Parathyroid adenoma (tissue), 2 donors: ENCODE measurements at regions not wholly inside any gene's neighbourhood (a gene's known extent, or its start where the extent isn't known, plus 50 kb on each side); places are given as distances from the start of the nearest gene placed in this dataset.

Experiments
- H2AFZ ChIP-seq: fragments of 300-600 bp; sonication (generic); one replicate; pipeline ENCODE4 v1.7.0; 2017; ENCODE audit warnings: antibody characterized with exemption, mild to moderate bottlenecking
- H3K27ac ChIP-seq: fragments of 300-600 bp; sonication (generic); one replicate; pipeline ENCODE4 v1.7.0; 2017
- H3K27me3 ChIP-seq: fragments of 300-600 bp; sonication (generic); one replicate; pipeline ENCODE4 v1.7.0; 2017; ENCODE audit warnings: low read length; ENCODE audit not compliant: control insufficient read depth, insufficient read depth
- H3K36me3 ChIP-seq: fragments of 300-600 bp; sonication (generic); one replicate; pipeline ENCODE4 v1.7.0; 2017; ENCODE audit warnings: low read length; ENCODE audit not compliant: control insufficient read depth, insufficient read depth
- H3K4me1 ChIP-seq: fragments of 300-600 bp; sonication (generic); one replicate; pipeline ENCODE4 v1.7.0; 2017; ENCODE audit warnings: control low read depth
- H3K4me2 ChIP-seq: fragments of 300-600 bp; sonication (generic); one replicate; pipeline ENCODE4 v1.7.0; 2017; ENCODE audit warnings: low read length
- H3K4me3 ChIP-seq: fragments of 300-600 bp; sonication (generic); one replicate; pipeline ENCODE4 v1.7.0; 2017; ENCODE audit warnings: low read depth, low read length
- H3K79me2 ChIP-seq: fragments of 300-600 bp; sonication (generic); one replicate; pipeline ENCODE4 v1.7.0; 2017; ENCODE audit warnings: control low read depth
- H3K9ac ChIP-seq: fragments of 300-600 bp; sonication (generic); one replicate; pipeline ENCODE4 v1.7.0; 2017; ENCODE audit warnings: mild to moderate bottlenecking
- H3K9me3 ChIP-seq: fragments of 300-600 bp; sonication (generic); one replicate; pipeline ENCODE4 v1.7.0; 2017; ENCODE audit warnings: low read length; ENCODE audit not compliant: control insufficient read depth
- CTCF ChIP-seq: fragments of 300-600 bp; sonication (generic); IDR thresholded peaks from one replicate; pipeline ENCODE4 v1.7.0; 2017; ENCODE audit warnings: antibody characterized with exemption, mild to moderate bottlenecking
- donor health status: primary hyperparathyroidism.

GRCh38 chr6:40708049-40708448 lies 120.9 kb upstream of the LRFN2 start:
- TF ChIP-seq CTCF, result no peak
- H2AFZ ChIP-seq, result no peak overlapping the region
- H3K27ac ChIP-seq, result no peak overlapping the region
- H3K9ac ChIP-seq, result no peak overlapping the region
- H3K4me3 ChIP-seq, result no peak overlapping the region
- H3K4me1 ChIP-seq, result no peaks in the 10 kb centered on the region
- H3K27me3 ChIP-seq, result no peaks in the 10 kb centered on the region
- no peaks in the 10 kb centered on the region for H3K79me2 ChIP-seq
- no peaks in the 10 kb centered on the region for H3K36me3 ChIP-seq
- no peak overlapping the region for H3K4me2 ChIP-seq
- no peaks in the 10 kb centered on the region for H3K9me3 ChIP-seq

- TF ChIP-seq CTCF, result no peak
Observed at GRCh38 chr6:40706178-40706577, 119.0 kb upstream of the LRFN2 start.

GRCh38 chr6:40705354-40705753 lies 118.2 kb upstream of the LRFN2 start:
- Histone ChIP-seq H3K27me3 (no peaks in the 10 kb centered on the region), H3K4me3 (no peak overlapping the region), H3K4me2 (no peak overlapping the region), H3K36me3 (no peaks in the 10 kb centered on the region), H3K9ac (no peak overlapping the region), H3K27ac (no peak overlapping the region), H3K4me1 (no peaks in the 10 kb centered on the region), H3K9me3 (no peaks in the 10 kb centered on the region), H2AFZ (no peak overlapping the region), H3K79me2 (no peaks in the 10 kb centered on the region)
- no peak for TF ChIP-seq CTCF

More at GRCh38 chr6:40706178-40706577, 119.0 kb upstream of the LRFN2 start:
- no peaks in the 10 kb centered on the region for H3K79me2 ChIP-seq
- H3K9me3 ChIP-seq, result no peaks in the 10 kb centered on the region
- no peaks in the 10 kb centered on the region for H3K36me3 ChIP-seq
- H2AFZ ChIP-seq, result no peak overlapping the region
- no peak overlapping the region for H3K4me3 ChIP-seq
- no peak overlapping the region for H3K9ac ChIP-seq
- H3K4me1 ChIP-seq, result no peaks in the 10 kb centered on the region
- H3K27me3 ChIP-seq, result no peaks in the 10 kb centered on the region
- no peak overlapping the region for H3K4me2 ChIP-seq
- no peak overlapping the region for H3K27ac ChIP-seq

- TF ChIP-seq CTCF, result no peak
- H3K27ac ChIP-seq, result no peak overlapping the region
- no peak overlapping the region for H3K9ac ChIP-seq
- H3K79me2 ChIP-seq, result no peaks in the 10 kb centered on the region
- no peaks in the 10 kb centered on the region for H3K4me1 ChIP-seq
- H3K9me3 ChIP-seq, result no peaks in the 10 kb centered on the region
- H2AFZ ChIP-seq, result no peak overlapping the region
- no peaks in the 10 kb centered on the region for H3K27me3 ChIP-seq
- H3K4me2 ChIP-seq, result no peak overlapping the region
- no peak overlapping the region for H3K4me3 ChIP-seq
- no peaks in the 10 kb centered on the region for H3K36me3 ChIP-seq
Observed at GRCh38 chr6:40701352-40702007, 114.3 kb upstream of the LRFN2 start.

GRCh38 chr6:40700006-40700580 lies 112.9 kb upstream of the LRFN2 start:
- H2AFZ ChIP-seq, result no peak overlapping the region
- H3K4me1 ChIP-seq, result no peaks in the 10 kb centered on the region
- H3K27ac ChIP-seq, result no peak overlapping the region
- H3K4me3 ChIP-seq, result no peak overlapping the region
- H3K4me2 ChIP-seq, result no peak overlapping the region
- no peaks in the 10 kb centered on the region for H3K27me3 ChIP-seq
- no peaks in the 10 kb centered on the region for H3K36me3 ChIP-seq
- H3K79me2 ChIP-seq, result no peaks in the 10 kb centered on the region
- TF ChIP-seq CTCF, result no peak
- no peaks in the 10 kb centered on the region for H3K9me3 ChIP-seq
- no peak overlapping the region for H3K9ac ChIP-seq
